Rectal smooth muscle tissue (tissue), 1 donor: ENCODE measurements at regions not wholly inside any gene's neighbourhood (a gene's known extent, or its start where the extent isn't known, plus 50 kb on each side); places are given as distances from the start of the nearest gene placed in this dataset.
"Not testable (repeated sequence)": the region's sequence is repeated elsewhere in the genome, so short reads cannot be mapped to it uniquely, and the experiment has no call there.

ENCODE experiments used
- H3K27ac ChIP-seq: one replicate; pipeline ENCODE4 v1.7.0; 2013; ENCODE audit warnings: low read depth, low read length, inconsistent platforms
- H3K27me3 ChIP-seq: one replicate; pipeline ENCODE4 v1.7.0; 2013; ENCODE audit warnings: low read length; ENCODE audit not compliant: control insufficient read depth, insufficient read depth
- H3K36me3 ChIP-seq: one replicate; pipeline ENCODE4 v1.7.0; 2013; ENCODE audit warnings: low read length; ENCODE audit not compliant: control insufficient read depth, insufficient read depth
- H3K4me1 ChIP-seq: one replicate; pipeline ENCODE4 v1.7.0; 2013; ENCODE audit warnings: low read length; ENCODE audit not compliant: control insufficient read depth, insufficient read depth
- H3K4me3 ChIP-seq: one replicate; pipeline ENCODE4 v1.7.0; 2013; ENCODE audit warnings: low read length
- H3K9ac ChIP-seq: one replicate; pipeline ENCODE4 v1.7.0; 2013; ENCODE audit warnings: low read length

- no peak overlapping the region for H3K27ac ChIP-seq
- H3K4me3 ChIP-seq = no peak overlapping the region
- no peaks in the 10 kb centered on the region for H3K36me3 ChIP-seq
- H3K9ac ChIP-seq = no peak overlapping the region
- H3K27me3 ChIP-seq = no peaks in the 10 kb centered on the region
- peaks cover 2% of the 10 kb centered on the region for H3K4me1 ChIP-seq
Measured at GRCh38 chr1:25017436-25018109, 87.5 kb upstream of the RUNX3 start.

- no peaks in the 10 kb centered on the region for H3K4me1 ChIP-seq
- H3K9ac ChIP-seq = no peak overlapping the region
- no peak overlapping the region for H3K27ac ChIP-seq
- H3K36me3 ChIP-seq = no peaks in the 10 kb centered on the region
- no peak overlapping the region for H3K4me3 ChIP-seq
- H3K27me3 ChIP-seq = no peaks in the 10 kb centered on the region
Measured at GRCh38 chr1:25012966-25013962, 83.2 kb upstream of the RUNX3 start.

GRCh38 chr1:25011943-25012638 is 82.0 kb upstream of the RUNX3 start:
- H3K27me3 ChIP-seq = no peaks in the 10 kb centered on the region
- H3K36me3 ChIP-seq = no peaks in the 10 kb centered on the region
- no peak overlapping the region for H3K27ac ChIP-seq
- no peaks in the 10 kb centered on the region for H3K4me1 ChIP-seq
- H3K4me3 ChIP-seq = no peak overlapping the region
- H3K9ac ChIP-seq = no peak overlapping the region

GRCh38 chr1:25011275-25011674 is 81.2 kb upstream of the RUNX3 start:
- no peaks in the 10 kb centered on the region for H3K4me1 ChIP-seq
- no peak overlapping the region for H3K9ac ChIP-seq
- no peak overlapping the region for H3K27ac ChIP-seq
- no peaks in the 10 kb centered on the region for H3K36me3 ChIP-seq
- no peak overlapping the region for H3K4me3 ChIP-seq
- no peaks in the 10 kb centered on the region for H3K27me3 ChIP-seq

- H3K9ac ChIP-seq = no peak overlapping the region
- no peak overlapping the region for H3K4me3 ChIP-seq
- H3K4me1 ChIP-seq = no peaks in the 10 kb centered on the region
- no peaks in the 10 kb centered on the region for H3K36me3 ChIP-seq
- H3K27ac ChIP-seq = no peak overlapping the region
- H3K27me3 ChIP-seq = no peaks in the 10 kb centered on the region
Measured at GRCh38 chr1:25009671-25010262, 79.7 kb upstream of the RUNX3 start.

- Histone ChIP-seq H3K9ac (no peak overlapping the region), H3K4me1 (no peaks in the 10 kb centered on the region), H3K4me3 (no peak overlapping the region), H3K36me3 (no peaks in the 10 kb centered on the region), H3K27ac (no peak overlapping the region), H3K27me3 (no peaks in the 10 kb centered on the region)
Measured at GRCh38 chr1:25008192-25008485, 78.1 kb upstream of the RUNX3 start.

GRCh38 chr1:25007390-25008191 is 77.5 kb upstream of the RUNX3 start:
- H3K36me3 ChIP-seq, H3K9ac ChIP-seq, H3K4me1 ChIP-seq, H3K4me3 ChIP-seq, H3K27ac ChIP-seq, H3K27me3 ChIP-seq: not testable (repeated sequence)

GRCh38 chr1:25006770-25007169 is 76.7 kb upstream of the RUNX3 start:
- Histone ChIP-seq H3K27ac (no peak overlapping the region), H3K4me1 (no peaks in the 10 kb centered on the region), H3K9ac (no peak overlapping the region), H3K27me3 (no peaks in the 10 kb centered on the region), H3K4me3 (no peak overlapping the region), H3K36me3 (no peaks in the 10 kb centered on the region)

- H3K27me3 ChIP-seq = no peaks in the 10 kb centered on the region
- H3K36me3 ChIP-seq = no peaks in the 10 kb centered on the region
- no peak overlapping the region for H3K4me3 ChIP-seq
- H3K27ac ChIP-seq = no peak overlapping the region
- H3K4me1 ChIP-seq = no peaks in the 10 kb centered on the region
- no peak overlapping the region for H3K9ac ChIP-seq
Measured at GRCh38 chr1:25004355-25004754, 74.3 kb upstream of the RUNX3 start.

GRCh38 chr1:25003457-25004190 is 73.5 kb upstream of the RUNX3 start:
- H3K9ac ChIP-seq = no peak overlapping the region
- no peaks in the 10 kb centered on the region for H3K4me1 ChIP-seq
- no peaks in the 10 kb centered on the region for H3K36me3 ChIP-seq
- no peak overlapping the region for H3K27ac ChIP-seq
- H3K27me3 ChIP-seq = no peaks in the 10 kb centered on the region
- no peak overlapping the region for H3K4me3 ChIP-seq

- H3K9ac ChIP-seq = no peak overlapping the region
- no peaks in the 10 kb centered on the region for H3K27me3 ChIP-seq
- H3K4me1 ChIP-seq = no peaks in the 10 kb centered on the region
- no peak overlapping the region for H3K27ac ChIP-seq
- H3K36me3 ChIP-seq = no peaks in the 10 kb centered on the region
- no peak overlapping the region for H3K4me3 ChIP-seq
Measured at GRCh38 chr1:25003000-25003399, 72.9 kb upstream of the RUNX3 start.
